Muscle of arm (tissue), 1 donor: ENCODE measurements at regions not wholly inside any gene's neighbourhood (a gene's known extent, or its start where the extent isn't known, plus 50 kb on each side); places are given as distances from the start of the nearest gene placed in this dataset.

Experiments used
- DNase-seq: peaks from one replicate; pipeline ENCODE4 v3.0.0-alpha.2; 2013

- DNase-seq, result no peak
Observed at GRCh38 chr1:87820668-87821334, 492.1 kb downstream of the LMO4 start.

GRCh38 chr1:87821335-87821697, 492.6 kb downstream of the LMO4 start:
- DNase-seq, result no peak

GRCh38 chr1:87826681-87827251, 498.1 kb downstream of the LMO4 start:
- peak; percentile 82 for DNase-seq

GRCh38 chr1:87829360-87829759, 500.7 kb downstream of the LMO4 start:
- no peak for DNase-seq

GRCh38 chr1:87830432-87830978, 501.8 kb downstream of the LMO4 start:
- DNase-seq, result no peak

- DNase-seq, result peak; percentile 29
Observed at GRCh38 chr1:87833166-87833565, 504.5 kb downstream of the LMO4 start.

- DNase-seq, result no peak
Observed at GRCh38 chr1:87834151-87834550, 505.5 kb downstream of the LMO4 start.

- no peak for DNase-seq
Observed at GRCh38 chr1:87834941-87835340, 506.3 kb downstream of the LMO4 start.

- DNase-seq, result no peak
Observed at GRCh38 chr1:87840767-87841166, 512.1 kb downstream of the LMO4 start.

- no peak for DNase-seq
Observed at GRCh38 chr1:87841332-87841731, 512.7 kb downstream of the LMO4 start.

- DNase-seq, result no peak
Observed at GRCh38 chr1:87842156-87842555, 513.5 kb downstream of the LMO4 start.

GRCh38 chr1:87844251-87844650, 515.6 kb downstream of the LMO4 start:
- DNase-seq, result no peak

GRCh38 chr1:87851490-87851889, 522.8 kb downstream of the LMO4 start:
- DNase-seq, result no peak

- no peak for DNase-seq
Observed at GRCh38 chr1:87852410-87853161, 523.9 kb downstream of the LMO4 start.

GRCh38 chr1:87853576-87854351, 525.1 kb downstream of the LMO4 start:
- no peak for DNase-seq

GRCh38 chr1:87863317-87863716, 534.6 kb downstream of the LMO4 start:
- no peak for DNase-seq

- DNase-seq, result no peak
Observed at GRCh38 chr1:87864676-87865075, 536.0 kb downstream of the LMO4 start.

- DNase-seq, result no peak
Observed at GRCh38 chr1:87866416-87866815, 537.7 kb downstream of the LMO4 start.

- no peak for DNase-seq
Observed at GRCh38 chr1:87867626-87868025, 538.9 kb downstream of the LMO4 start.

GRCh38 chr1:87869567-87869966, 540.9 kb downstream of the LMO4 start:
- DNase-seq, result no peak

- DNase-seq, result no peak
Observed at GRCh38 chr1:87872189-87872588, 543.5 kb downstream of the LMO4 start.

- no peak for DNase-seq
Observed at GRCh38 chr1:87872692-87873091, 544.0 kb downstream of the LMO4 start.
